GM12872 (cell line): ENCODE measurements at regions not wholly inside any gene's neighbourhood (a gene's known extent, or its start where the extent isn't known, plus 50 kb on each side); places are given as distances from the start of the nearest gene placed in this dataset.

ENCODE experiments used
- CTCF ChIP-seq: IDR thresholded peaks from 3 replicates; pipeline ENCODE4 v1.5.1; 2011; ENCODE audit warnings: low read depth, mild to moderate bottlenecking, low read length, moderate library complexity; ENCODE audit not compliant: insufficient read depth

DNA sequence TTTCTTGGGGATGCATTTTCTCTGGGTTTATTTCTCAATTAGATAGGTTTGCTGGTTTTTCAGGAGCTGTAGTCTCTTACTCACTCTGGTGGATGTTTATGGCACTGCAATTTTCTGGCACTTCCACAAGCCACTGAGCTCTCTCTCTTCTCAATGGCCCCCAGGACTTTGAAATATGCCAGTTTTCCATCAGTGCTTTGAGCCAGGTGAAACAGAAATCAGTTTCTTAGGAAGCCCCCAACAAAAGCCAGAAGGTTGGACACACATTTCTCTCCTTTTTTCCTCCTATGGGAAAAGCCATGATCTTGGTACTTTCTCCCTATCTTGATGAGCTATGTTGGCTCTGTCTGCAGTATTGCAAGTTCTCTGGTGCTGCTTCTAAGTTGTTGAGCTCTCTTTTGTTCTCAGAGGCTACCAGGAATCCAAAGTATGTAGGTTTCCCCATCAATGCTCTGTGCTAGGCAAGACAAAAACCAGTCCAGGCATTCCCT is 90.7 kb upstream of the SMIM36 start:
- TF ChIP-seq CTCF, result peak; percentile 75

DNA sequence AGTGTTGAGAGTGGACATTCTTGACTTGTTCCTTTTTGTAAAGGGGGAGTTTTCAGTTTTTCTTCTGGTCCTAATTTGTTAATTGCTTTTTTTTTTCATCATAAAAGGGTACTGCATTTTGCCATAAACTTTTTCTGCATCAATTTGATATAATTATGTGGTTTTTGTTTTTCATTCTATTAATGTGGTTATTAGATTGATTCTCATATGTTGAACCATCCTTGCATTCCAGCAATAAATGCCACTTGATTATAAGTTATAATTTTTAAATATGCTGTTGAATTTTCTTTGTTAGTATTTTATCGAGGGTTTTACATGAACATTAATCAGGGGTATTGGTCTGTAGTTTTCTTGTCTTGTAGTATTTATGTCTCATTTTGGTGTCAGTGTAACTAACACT is 87.2 kb upstream of the SMIM36 start:
- TF ChIP-seq CTCF, result no peak

DNA sequence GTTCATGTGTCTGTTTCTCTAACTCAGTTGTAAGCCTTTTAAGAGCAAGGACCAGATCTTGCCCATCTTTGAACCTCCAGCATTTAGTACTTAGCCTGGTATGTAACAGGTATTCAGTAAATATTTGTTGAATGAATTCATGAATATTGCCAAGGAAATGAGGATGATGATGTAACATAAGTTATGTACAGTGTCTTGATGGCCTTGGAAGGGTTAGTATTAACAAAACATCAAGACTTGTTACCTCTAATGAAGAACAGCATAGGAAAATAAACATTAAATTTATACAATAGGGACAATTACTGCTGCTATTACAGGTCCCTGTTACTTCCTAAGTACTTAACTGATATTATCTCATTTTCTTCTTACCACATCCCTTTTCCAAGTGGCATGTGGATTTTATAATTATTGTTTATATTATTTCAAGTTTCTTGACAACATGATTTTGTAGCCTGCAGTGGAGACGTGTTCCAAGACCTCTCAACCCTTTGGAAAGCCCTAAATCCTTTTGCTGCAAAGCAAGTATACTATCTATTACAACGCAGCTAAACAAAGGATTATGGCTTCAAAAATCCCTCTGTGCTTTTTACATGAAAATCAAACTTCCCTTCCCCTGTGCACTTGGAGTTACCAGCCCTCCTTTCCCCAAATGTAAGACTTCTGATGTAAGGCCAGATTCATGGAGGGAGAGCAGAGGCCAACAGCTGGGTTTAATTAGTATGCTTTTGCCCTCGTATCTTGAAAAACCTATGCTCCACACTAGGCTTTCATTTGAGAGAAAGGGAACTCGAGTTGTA is 77.4 kb upstream of the SMIM36 start:
- TF ChIP-seq CTCF, result no peak

- TF ChIP-seq CTCF, result no peak
Observed at GRCh38 chr17:55587608-55588139, 76.4 kb upstream of the SMIM36 start.

DNA sequence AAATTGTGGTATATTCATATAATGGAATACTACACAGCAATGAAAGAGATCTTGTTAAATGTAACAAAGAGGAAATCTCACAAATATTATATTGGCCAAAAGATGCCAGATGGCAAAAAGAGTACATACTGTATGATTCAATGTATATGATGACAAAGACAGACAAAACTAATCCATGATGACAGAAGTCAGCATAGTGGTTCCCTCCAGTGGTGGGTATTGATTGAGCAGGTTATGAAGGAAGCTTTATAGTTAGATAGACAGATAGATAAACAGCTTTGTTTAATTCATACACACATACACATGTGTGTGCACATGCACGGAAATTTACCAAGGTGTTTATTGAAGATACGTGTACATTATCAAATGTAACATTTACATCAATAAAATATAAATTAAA is 74.4 kb upstream of the SMIM36 start:
- no peak for TF ChIP-seq CTCF

- no peak for TF ChIP-seq CTCF
Observed at GRCh38 chr17:55584861-55585260, 73.6 kb upstream of the SMIM36 start.

DNA sequence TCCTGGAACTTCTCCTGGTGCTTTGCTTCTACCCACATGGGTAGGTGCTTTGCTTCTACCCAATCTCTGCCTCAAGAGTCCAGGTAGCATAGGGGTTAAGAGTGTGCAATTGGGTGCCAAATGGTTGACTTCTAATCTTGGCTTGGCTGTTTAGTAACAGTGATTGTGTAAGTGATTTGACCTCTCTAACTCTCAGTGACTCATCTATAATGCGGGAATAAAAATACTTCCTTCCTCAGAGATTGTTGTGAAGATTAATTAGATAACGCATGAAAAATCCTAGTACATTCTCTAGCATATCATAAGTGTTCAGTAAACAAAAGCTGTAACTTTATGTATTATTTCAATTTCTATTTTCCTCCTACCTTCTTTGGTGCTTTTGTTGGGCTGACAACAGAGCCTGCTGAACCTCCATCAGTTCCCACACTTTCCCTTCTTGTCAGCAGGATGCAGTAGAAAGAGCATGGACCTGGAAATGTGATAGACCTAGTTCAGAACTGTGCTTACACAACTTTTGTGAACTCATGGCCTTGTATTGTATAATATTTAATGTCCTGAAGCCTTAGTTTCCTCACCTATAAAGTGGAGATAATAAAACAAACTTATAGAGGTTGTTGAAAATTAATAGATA is 72.9 kb upstream of the SMIM36 start:
- TF ChIP-seq CTCF, result no peak
